Kidney (tissue), 10 donors: ENCODE measurements at regions not wholly inside any gene's neighbourhood (a gene's known extent, or its start where the extent isn't known, plus 50 kb on each side); places are given as distances from the start of the nearest gene placed in this dataset.
"Not testable (repeated sequence)": the region's sequence is repeated elsewhere in the genome, so short reads cannot be mapped to it uniquely, and the experiment has no call there.

Experiments used
- DNase-seq, 5 donors: peaks; one replicate each; pipeline ENCODE4 v3.0.0-alpha.2; 2013 to 2020
- FAIRE-seq: peaks from 2 replicates; lab custom pipeline; 2012; peaks lifted over from hg19 to GRCh38; lab: Jason Lieb, UNC
- H3K27ac ChIP-seq, 2 donors: one replicate each; pipeline ENCODE4 v1.7.0; 2013; ENCODE audit warnings: low read depth in 2 of 2, low read length in 2 of 2, inconsistent platforms in 1 of 2
- H3K27me3 ChIP-seq: one replicate; pipeline ENCODE4 v1.7.1; 2013; ENCODE audit warnings: low read length, inconsistent platforms; ENCODE audit not compliant: control insufficient read depth, insufficient read depth
- H3K36me3 ChIP-seq, 3 donors: one replicate each; pipeline versions ENCODE4 v1.7.0 to v1.7.1; 2013; ENCODE audit warnings: low read length in 3 of 3, control low read depth in 1 of 3, inconsistent platforms in 1 of 3; ENCODE audit not compliant: insufficient read depth in 3 of 3, control insufficient read depth in 2 of 3
- H3K4me1 ChIP-seq, 3 donors: one replicate each; pipeline versions ENCODE4 v1.7.0 to v1.7.1; 2013; ENCODE audit warnings: low read length in 3 of 3, inconsistent platforms in 1 of 3, low read depth in 1 of 3; ENCODE audit not compliant: control insufficient read depth in 2 of 3, insufficient read depth in 2 of 3
- H3K4me3 ChIP-seq, 3 donors: one replicate each; pipeline versions ENCODE4 v1.7.0 to v1.8.1; 2013; ENCODE audit warnings: low read length in 3 of 3, control low read depth in 1 of 3, inconsistent platforms in 1 of 3
- H3K9ac ChIP-seq, 3 donors: one replicate each; pipeline versions ENCODE4 v1.7.0 to v1.7.1; 2013; ENCODE audit warnings: low read length in 3 of 3, control low read depth in 1 of 3, inconsistent platforms in 1 of 3
- H3K9me3 ChIP-seq, 3 donors: one replicate each; pipeline versions ENCODE4 v1.7.0 to v1.7.1; 2013; ENCODE audit warnings: low read length in 3 of 3, control low read depth in 1 of 3, inconsistent platforms in 1 of 3; ENCODE audit not compliant: control insufficient read depth in 2 of 3, insufficient read depth in 1 of 3
- intact Hi-C: fragments of 100-400 bp; cut with DNase I; formaldehyde crosslinking; loops from one replicate; pipeline ENCODE4 v1.11.1; 2022
- donor health status: control.
- donor health status: control.
- donor health status: DM: yes; HTN: yes; CAD: no.
- donor health status: Normal renal cell carcinoma (clear cell type).

- H3K9me3 ChIP-seq, FAIRE-seq, H3K4me1 ChIP-seq, H3K36me3 ChIP-seq, DNase-seq, H3K9ac ChIP-seq, intact Hi-C loops, H3K27me3 ChIP-seq, H3K4me3 ChIP-seq, H3K27ac ChIP-seq: not testable (repeated sequence)
Measured at GRCh38 chr2:91763710-91764109, 3072.2 kb downstream of the RPIA start.

GRCh38 chr2:91764581-91765002 is 3073.1 kb downstream of the RPIA start:
- DNase-seq: peak in 2 of 5 donors; percentile 46 to 54
- H3K9ac ChIP-seq: not testable (repeated sequence)

GRCh38 chr2:91765018-91765754 is 3073.7 kb downstream of the RPIA start:
- H3K36me3 ChIP-seq, H3K9me3 ChIP-seq, FAIRE-seq, H3K4me1 ChIP-seq, H3K27me3 ChIP-seq, DNase-seq, H3K9ac ChIP-seq, intact Hi-C loops, H3K4me3 ChIP-seq, H3K27ac ChIP-seq: not testable (repeated sequence)

More at GRCh38 chr2:91764581-91765002, 3073.1 kb downstream of the RPIA start:
- H3K9me3 ChIP-seq, H3K36me3 ChIP-seq, H3K4me1 ChIP-seq, H3K4me3 ChIP-seq, intact Hi-C loops, H3K27ac ChIP-seq, H3K27me3 ChIP-seq: not testable (repeated sequence)
- FAIRE-seq: peak; percentile 35

- H3K4me1 ChIP-seq, H3K9ac ChIP-seq, H3K9me3 ChIP-seq, H3K36me3 ChIP-seq, intact Hi-C loops, FAIRE-seq, H3K27me3 ChIP-seq: not testable (repeated sequence)
- peak overlapping the region in 1 of 3 donors; percentile 37 for H3K4me3 ChIP-seq
- DNase-seq: peak in 1 of 5 donors; percentile 78
- H3K27ac ChIP-seq: peak overlapping the region in 1 of 2 donors; percentile 78
Measured at GRCh38 chr2:91766349-91767048, 3075.0 kb downstream of the RPIA start.

- H3K9me3 ChIP-seq, FAIRE-seq, H3K27me3 ChIP-seq, DNase-seq, H3K36me3 ChIP-seq, intact Hi-C loops, H3K4me3 ChIP-seq, H3K4me1 ChIP-seq, H3K27ac ChIP-seq, H3K9ac ChIP-seq: not testable (repeated sequence)
Measured at GRCh38 chr2:91768301-91768700, 3076.8 kb downstream of the RPIA start.

- H3K9me3 ChIP-seq, intact Hi-C loops, FAIRE-seq, H3K36me3 ChIP-seq, H3K9ac ChIP-seq, H3K4me1 ChIP-seq, DNase-seq, H3K4me3 ChIP-seq, H3K27ac ChIP-seq, H3K27me3 ChIP-seq: not testable (repeated sequence)
Measured at GRCh38 chr2:91768997-91769396, 3077.5 kb downstream of the RPIA start.

GRCh38 chr2:91770046-91770575 is 3078.6 kb downstream of the RPIA start:
- H3K27me3 ChIP-seq, H3K4me3 ChIP-seq, H3K9ac ChIP-seq, intact Hi-C loops, H3K4me1 ChIP-seq, H3K27ac ChIP-seq, FAIRE-seq, DNase-seq, H3K9me3 ChIP-seq, H3K36me3 ChIP-seq: not testable (repeated sequence)

- H3K36me3 ChIP-seq, H3K9me3 ChIP-seq, FAIRE-seq, intact Hi-C loops, H3K9ac ChIP-seq, H3K27me3 ChIP-seq, H3K4me3 ChIP-seq, DNase-seq, H3K4me1 ChIP-seq, H3K27ac ChIP-seq: not testable (repeated sequence)
Measured at GRCh38 chr2:91771604-91772003, 3080.1 kb downstream of the RPIA start.
